HG02852 (cell line): ENCODE measurements at regions not wholly inside any gene's neighbourhood (a gene's known extent, or its start where the extent isn't known, plus 50 kb on each side); places are given as distances from the start of the nearest gene placed in this dataset.

Source experiments
- ATAC-seq: cut with Tn5 transposase; IDR thresholded peaks from one replicate; pipeline ENCODE4 v1.9.1; 2021; ENCODE audit warnings: mild to moderate bottlenecking, moderate library complexity; ENCODE audit not compliant: unreplicated experiment

DNA sequence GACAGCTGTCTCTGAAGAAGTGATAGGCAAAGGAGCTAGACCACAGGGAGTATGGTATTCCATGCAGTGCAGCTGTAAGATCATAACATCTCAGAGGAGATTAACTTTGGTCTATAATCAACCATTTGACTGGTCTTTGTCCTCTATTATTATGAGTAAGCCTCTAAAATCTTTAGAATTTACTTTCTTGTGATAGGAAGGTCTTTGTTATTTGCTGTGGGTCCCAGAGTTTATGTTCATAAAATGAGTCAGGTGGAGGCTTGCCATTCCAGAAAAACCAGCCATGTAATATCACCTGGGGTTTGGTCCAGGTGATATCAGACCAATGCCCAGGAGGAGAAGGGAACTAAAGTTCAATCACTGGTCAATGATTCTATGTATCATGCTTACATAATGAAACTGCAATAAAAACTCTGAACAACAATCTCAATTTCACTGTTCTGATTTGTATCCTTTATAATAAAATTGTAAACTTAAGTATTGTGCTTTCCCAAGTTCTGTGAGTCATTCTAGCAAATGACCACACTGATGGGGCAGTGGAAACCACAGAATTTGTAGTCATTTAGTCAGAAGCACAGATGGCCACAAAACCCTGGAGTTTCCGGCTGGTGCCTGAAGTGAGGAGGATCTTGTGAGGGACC is 239.6 kb upstream of the TRAM1L1 start:
- ATAC-seq: no peak

DNA sequence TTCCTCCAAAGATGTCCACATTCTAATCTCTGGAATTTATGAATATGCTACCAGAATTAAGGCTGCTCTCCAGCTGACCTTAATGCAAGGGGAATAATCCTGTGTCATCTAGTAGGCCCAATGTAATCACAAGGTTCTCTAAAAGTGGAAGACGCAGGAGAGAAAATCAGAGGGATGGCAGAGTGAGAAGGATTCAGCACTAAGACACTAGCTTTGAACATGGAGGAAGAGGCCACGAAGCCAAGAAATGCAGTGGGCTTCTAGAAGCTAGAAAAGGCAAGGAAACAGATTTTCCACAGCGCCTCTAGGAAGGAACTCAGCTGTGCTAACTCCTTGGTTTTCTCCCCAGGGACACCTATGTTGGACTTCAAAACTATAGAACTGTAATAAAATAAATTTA is 240.7 kb upstream of the TRAM1L1 start:
- no peak for ATAC-seq

DNA sequence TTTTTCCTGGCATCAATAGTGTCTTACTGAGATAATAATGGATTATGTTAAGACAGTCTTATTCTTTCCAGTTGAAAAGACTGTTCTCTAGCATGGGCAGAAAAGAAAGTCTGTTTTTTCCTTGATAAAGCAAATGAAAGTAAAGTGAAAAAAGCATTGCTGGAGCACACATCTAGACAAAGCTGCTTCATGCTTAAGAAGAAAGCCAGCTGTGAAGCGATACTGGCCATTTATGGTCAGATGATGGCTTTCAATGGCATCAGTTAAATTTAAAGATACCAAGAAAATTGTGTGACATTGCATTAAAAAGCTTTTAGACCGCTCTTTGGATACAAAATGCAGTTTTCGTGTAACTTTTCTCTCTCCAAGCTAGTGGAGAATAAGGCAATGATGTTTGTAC is 242.1 kb upstream of the TRAM1L1 start:
- ATAC-seq: no peak

DNA sequence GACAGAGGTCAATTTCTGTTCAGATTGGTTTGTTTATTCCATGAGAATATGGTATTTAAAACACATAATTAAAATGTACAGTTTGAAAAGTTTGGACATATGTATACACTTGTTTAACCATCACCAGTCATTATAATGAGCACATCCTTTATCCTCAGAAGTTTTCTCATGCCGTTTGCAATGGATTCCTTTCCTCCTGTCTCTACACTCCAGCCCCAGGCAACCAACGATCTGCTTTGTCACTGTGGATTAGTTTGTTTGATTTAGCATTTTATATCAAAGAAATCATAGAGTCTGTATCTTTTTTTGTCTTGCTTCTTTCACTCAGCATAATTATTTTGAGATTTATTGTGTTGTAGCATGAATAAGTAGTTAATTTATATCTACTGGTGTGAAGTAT is 243.0 kb upstream of the TRAM1L1 start:
- no peak for ATAC-seq

DNA sequence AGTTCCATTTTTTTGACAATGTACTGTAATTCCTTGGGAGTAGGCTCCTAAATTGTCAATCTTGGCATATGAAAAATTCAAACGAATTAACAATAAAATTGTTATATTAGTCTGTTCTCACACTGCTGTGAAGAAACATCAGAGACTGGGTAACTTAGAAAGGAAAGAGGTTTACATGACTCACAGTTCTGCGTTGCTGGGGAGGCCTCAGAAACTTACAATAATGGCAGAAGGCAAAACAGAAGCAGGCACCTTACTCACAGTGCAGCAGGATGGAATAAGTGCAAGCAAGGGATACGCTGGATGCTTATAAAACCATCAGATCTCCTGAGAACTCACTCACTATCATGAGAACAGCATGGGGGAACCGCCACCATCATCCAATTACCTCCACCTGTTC is 246.4 kb upstream of the TRAM1L1 start:
- ATAC-seq: no peak

DNA sequence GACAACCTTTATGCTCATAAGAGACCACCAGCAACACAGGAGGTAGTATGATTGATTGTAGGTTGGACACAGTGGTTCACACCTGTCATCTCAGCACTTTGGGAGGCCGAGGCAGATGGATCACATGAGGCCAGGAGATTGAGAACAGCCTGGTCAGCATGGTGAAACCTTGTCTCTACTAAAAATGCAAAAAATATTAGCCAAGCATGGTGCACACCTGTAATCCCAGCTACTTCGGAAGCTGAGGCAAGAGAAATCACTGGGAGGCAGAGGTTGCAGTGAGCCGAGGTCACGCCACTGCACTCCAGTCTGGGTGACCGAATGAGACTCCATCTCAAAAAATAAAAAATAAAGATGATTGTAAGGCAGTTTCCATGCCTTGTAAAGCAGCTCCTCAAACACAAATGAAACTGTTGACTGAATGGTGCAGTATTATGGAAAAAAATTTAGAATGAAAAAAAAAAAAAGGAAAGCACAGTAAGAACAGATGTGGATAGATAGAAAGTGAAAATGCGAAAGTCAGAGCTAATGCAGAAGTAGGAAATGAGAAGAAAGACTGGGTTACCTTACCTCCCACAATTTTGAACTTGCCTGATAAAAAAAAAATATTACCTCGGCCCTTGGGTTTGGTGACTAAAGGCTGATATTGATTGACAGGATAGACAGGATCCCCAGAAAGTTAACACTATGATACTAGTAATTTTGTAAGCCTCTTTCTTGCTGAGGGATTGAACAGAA is 249.2 kb upstream of the TRAM1L1 start:
- ATAC-seq: no peak

DNA sequence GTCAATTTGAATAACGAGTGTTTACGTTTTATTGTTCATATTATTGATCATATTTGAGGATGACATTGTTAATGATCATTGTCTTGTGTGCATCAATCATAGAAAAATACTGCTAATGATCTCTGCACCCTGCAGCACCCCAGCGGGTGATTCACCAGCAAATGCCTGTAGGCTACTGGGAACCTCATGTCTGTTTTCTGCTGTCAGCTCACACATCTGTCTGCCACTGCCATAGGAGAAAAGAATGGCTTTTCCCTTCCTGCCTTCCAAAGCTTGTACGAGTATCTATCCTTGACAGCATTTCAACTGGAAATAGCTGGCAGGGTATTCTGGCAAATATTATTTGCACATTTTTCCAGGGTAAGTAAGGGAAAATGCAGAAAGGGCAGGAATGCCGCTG is 272.1 kb upstream of the TRAM1L1 start:
- ATAC-seq: no peak

DNA sequence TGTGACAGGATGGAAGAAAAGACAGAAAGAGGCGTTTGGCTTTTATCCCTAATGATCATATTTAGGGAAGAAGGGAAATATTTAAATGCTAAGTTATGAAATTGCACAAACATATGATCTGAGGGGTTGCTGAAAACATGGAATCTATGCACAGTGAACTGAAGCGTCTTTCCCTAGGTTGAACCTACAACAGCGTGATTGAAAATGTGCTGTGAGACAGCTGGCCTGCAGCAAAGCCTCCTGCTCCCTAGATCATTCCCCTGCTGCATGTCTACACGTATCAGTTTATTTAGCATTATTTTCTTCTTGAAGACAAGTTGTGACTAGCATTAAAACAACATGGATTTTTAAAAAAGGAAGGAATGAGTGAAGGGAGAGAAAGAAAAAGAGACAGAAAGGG is 272.5 kb upstream of the TRAM1L1 start:
- ATAC-seq: no peak

DNA sequence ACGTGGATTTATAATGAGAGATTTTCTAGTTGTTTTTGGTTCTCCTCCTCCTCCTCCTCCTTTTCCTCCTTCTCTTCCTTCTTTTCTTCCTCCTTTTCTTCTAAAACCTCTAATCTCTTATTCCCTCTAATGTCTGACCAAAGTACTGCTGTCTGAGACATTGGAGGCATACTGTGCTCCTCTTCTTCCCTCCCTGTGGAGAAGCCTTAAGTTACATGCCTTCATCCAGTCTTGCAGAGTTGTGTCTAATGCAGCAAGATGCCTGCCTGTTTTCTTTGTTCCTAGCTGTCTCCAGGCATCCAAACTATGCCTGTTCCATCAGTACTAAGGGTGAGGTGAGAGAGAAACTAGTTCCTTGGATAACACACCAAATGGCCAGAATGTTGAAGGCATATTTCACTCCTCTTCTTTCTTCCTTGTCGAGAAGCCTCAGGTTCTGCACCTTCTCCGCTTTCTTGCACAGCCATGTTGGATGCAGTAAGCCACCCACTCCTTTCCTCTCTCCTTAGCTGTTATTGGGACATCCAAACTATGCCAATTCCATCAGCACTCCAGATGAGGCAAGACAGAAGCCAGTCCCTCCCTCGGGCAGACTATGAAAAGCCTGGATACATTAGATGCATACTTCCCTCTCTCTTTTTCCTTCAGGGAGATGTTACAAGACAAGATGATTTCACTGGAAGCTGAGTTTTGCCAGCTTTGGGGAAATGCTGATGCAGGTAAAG is 285.7 kb upstream of the TRAM1L1 start:
- no peak for ATAC-seq

DNA sequence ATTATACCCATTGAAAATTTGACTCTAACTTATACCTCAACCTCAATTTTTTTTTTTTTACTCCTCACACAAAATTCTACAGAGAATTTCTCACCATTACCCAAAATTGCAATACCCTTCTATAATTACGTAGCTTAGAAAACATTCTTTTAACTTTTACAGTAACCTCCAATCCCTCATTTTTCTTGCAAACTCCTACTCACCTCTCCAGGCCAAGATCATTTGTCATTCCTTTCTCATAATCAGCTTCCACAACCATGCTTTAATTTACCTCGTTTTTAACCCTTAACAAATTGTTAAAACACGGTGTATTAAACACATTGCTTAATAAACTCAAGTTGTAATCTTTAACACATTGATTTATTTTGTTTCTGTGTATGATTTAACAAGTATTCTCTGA is 289.7 kb upstream of the TRAM1L1 start:
- no peak for ATAC-seq

DNA sequence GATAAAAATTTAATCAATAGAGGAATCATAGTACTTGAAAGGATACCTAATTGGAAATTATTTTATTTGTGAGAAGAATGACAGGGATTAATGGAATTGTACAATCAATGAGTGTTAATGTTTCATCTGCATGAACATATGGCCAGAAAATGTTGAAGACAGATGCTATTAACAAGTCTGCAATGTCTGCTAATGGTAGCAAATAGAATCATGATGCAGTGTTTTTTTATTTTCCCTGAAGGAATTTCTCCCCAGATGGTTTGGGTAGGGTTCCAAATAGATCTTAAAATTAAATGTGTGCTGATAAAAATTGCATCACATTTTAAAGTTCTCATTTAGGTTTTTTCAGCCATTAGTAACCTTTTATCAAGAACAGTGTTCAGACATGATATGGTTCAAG is 291.3 kb upstream of the TRAM1L1 start:
- ATAC-seq: no peak

DNA sequence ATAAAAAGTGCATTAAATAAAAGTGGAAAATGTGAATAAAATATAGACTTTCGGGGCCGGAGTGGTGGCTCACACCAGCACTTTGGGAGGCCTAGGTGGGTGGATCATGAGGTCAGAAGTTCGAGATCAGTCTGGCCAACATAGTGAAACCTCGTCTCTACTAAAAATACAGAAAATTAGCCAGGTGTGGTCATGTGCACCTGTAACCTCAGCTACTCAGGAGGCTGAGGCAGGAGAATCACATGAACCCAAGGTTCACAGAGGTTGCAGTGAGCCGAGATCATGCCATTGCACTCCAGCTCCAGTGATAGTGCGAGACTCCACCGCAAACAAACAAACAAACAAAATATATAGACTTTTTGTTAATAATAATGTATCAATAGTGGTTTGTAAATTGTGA is 293.6 kb upstream of the TRAM1L1 start:
- ATAC-seq: no peak

DNA sequence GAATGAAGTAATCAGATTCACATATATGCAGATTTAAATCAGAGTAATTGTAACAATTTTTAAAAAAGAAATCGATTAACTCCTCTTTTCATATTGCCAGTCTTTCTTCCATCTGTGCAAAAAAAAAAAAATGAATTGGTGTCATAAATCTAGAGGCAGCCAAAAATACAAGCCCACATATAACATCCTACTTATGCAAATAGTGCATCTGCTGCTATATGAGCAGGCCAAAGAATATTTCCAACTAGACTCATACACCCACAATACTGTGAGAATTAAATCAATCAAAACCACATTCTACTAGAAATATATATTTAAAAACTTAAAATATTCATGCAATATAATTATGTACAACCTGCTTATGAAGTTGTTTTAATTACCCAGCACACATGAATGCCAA is 298.1 kb upstream of the TRAM1L1 start:
- ATAC-seq: no peak

DNA sequence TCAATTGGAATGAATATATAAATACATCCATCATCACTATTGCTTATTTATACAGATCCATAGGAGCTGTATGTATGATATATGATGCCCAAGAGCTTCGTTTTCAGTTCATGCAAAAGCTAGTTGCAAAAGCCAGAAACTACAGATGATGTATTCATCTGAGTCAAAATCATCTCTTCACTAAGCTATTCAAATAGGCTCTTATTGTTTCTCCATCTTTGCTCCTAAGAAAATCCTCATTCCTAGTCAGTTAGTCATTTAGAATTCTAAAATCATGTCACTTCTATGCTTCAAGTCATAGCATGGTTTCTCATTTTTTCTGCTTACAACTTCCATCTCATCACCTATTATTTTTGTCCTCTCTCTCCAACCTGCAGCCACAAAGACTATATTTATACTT is 300.1 kb upstream of the TRAM1L1 start:
- ATAC-seq: no peak

DNA sequence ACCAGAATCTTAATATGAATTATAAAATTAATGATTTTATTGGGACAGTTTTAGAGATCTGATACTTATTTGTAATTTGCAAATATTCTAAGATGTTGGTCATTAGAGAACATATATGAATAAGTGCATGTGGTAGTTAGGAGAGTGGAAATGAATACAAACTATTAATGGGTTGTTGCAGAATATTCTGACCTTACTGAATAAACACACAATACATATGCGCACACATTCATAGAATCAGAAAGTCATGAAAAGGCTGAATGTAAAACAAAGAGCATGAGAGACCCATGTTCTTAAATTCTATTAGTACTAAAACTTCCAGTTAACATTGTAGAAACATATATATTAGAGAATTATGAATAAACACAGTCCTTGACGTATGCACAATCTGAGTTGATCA is 301.7 kb upstream of the TRAM1L1 start:
- ATAC-seq: no peak

DNA sequence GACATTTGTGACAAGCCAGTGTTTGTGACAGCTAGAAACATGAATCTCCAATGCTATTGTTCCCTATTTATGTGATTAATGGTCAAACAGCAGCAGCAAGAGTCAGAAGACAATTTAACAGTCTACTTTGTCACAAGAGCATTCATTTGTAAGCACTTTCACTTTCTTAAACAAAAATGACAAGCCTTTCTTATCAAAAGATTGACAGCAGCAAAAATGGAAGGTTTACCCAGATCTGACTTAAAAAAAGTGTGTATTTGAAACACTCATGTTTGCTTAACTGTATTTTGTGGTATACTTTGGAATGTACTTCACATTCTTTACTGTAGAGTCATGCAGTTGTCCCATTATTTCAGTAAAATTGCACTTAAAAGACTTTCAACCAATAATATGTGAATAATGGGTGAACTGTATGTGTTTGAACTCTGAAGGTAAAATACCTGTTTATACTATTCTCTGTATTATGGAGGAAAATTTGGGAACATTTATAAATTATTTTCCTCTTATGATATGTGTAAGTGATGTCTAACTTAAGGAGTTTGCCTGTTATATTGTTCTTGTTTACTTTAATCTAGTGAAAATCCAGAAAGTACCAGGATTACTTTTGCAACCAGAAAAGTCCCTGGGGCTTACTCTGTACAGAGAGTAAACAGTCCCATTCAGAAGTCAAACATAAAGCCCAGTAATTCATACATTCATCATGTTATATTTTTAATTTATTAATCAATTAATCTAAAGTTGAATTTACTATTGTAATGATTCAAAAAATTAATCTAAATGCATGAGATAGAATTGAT is 314.9 kb upstream of the TRAM1L1 start:
- ATAC-seq: no peak

DNA sequence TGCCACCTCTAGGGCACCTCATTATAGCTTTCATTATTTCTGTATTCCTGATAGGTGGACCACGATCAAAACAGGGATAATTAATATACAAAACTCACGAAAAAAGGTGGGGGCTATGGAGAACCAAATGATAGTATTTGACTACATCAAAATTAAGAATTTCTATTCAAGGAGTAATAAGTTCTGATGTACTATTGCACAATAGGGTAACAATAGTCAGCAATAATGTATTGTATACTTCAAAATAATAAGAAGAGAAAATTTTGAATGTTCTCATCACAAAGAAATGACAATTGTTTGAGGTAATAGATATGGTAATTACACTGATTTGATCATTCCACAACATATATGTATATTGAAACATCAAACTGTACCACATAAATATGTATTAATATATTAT is 327.3 kb upstream of the TRAM1L1 start:
- ATAC-seq: no peak

DNA sequence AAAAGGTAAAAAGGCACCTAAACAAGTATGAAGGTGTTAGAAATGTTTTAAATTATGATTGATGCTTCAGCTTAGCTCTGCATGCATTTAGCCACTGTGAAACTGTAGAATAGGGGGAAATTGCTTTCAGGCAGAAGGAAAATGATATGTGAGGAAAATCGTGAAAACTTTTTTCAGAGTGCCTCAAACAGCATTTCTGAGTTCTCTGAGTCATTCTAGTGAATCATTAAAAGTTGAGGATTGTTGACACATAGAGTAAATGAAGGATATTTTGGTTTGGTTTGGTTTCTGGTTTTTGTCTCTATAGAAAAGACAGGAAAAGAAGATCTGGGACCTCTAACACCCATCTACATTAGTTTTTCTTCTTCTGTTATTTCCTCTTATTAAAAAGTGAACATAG is 332.5 kb upstream of the TRAM1L1 start:
- no peak for ATAC-seq

DNA sequence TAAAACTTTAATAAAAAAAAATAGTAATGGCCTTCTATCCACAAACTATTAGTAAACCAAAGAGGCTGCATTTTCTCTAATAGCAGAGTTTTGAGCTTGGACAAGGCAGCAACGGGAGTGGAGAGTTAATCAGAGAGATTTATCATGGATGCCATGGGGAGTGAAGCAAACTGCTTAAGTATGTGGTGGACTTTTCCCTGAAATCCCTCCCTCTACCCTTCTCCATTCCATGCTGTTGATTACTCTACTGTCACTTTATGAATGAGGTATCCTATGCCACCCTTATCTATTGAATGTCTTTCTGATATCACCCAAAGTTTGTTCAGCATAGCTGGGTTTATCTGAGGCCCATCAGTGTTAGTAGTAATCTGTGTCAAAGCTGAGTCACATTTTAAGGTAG is 335.6 kb upstream of the TRAM1L1 start:
- no peak for ATAC-seq

DNA sequence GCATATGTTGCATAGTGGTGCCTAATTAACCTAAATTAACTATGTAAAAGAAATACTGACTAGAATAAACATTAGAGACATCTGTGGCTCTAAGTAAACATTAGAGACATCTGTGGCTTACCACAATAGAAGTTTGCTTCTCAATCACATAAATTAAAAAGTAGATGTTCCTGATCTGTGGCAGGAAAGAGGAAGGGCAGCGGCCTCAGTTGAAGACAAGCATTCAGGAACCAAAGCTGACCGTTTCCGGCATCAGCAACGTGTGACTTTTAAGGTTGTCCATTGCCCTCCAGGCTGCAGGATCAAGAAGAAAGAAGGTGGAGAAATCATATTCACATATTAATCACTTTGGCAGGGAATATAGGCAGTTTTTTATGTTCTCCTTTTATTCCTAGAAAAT is 336.3 kb upstream of the TRAM1L1 start:
- no peak for ATAC-seq

DNA sequence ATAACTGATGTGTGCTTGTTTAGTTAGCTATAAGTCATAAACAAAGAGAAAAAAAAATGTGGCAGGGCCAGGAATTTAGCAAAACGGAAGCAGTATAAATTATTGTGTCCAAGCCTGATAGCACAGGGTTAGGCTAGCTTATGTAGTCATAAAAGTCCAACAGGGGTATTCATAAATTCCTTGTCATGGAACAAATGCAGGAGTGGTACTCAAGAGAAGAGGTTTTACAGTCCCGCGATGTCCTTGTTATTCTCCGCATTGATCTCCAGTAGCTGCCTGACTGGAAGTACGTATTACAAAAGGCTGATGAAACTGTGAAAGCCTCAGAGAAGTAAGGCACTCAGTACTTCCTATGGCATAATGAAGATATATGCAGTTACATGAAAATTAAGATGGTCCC is 336.9 kb upstream of the TRAM1L1 start:
- ATAC-seq: no peak

DNA sequence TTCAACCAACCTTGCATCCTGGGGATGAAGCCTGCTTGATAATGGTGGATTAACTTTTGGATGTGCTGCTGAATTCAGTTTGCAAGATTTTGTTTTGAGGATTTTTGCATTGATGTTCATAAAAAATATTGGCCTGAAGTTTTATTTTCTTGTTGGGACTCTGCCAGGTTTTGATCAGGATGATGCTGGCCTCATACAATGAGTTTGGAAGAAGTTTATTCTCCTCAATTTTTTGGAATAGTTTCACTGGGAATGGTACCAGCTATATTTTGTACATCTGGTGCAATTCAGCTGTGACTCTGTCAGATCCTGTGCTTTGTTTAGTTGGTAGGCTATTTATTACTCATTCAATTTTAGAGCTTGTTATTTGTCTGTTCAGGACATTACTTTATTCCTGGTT is 340.3 kb upstream of the TRAM1L1 start:
- no peak for ATAC-seq
